Prostate gland (tissue), 2 donors: ENCODE measurements at regions not wholly inside any gene's neighbourhood (a gene's known extent, or its start where the extent isn't known, plus 50 kb on each side); places are given as distances from the start of the nearest gene placed in this dataset.

Experiments
- DNase-seq: peaks from one replicate; pipeline ENCODE4 v3.0.0-alpha.2; 2019; ENCODE audit warnings: low spot score
- H3K27ac ChIP-seq, 2 donors: fragments of 200-600 bp; sonication (generic); 2 replicates each; pipeline ENCODE4 v1.5.1; 2017 to 2019
- H3K27me3 ChIP-seq: fragments of 200-600 bp; sonication (generic); replicated peaks from 2 replicates; pipeline ENCODE4 v1.5.1; 2019; ENCODE audit not compliant: insufficient read depth
- H3K36me3 ChIP-seq, 2 donors: fragments of 200-600 bp; sonication (generic); 1 replicate in 1 of 2; 2 replicates in 1 of 2; pipeline versions ENCODE4 v1.5.1 to v1.8.1; 2017 to 2019
- H3K4me1 ChIP-seq: fragments of 200-600 bp; sonication (generic); replicated peaks from 2 replicates; pipeline ENCODE4 v1.5.1; 2019
- H3K4me3 ChIP-seq, 2 donors: fragments of 200-600 bp; sonication (generic); 2 replicates each; pipeline ENCODE4 v1.5.1; 2017 to 2019
- H3K9me3 ChIP-seq: fragments of 200-600 bp; sonication (generic); 2 replicates; pipeline ENCODE4 v1.5.1; 2017
- CTCF ChIP-seq, 4 experiments: fragments of 200-600 bp in 2 of 4; fragments of 450-650 bp in 2 of 4; sonication (generic) in 2 of 4; IDR thresholded peaks; 1 replicate in 3 of 4; 2 replicates in 1 of 4; pipeline ENCODE4 v1.5.1; 2016 to 2019; ENCODE audit warnings: antibody characterized with exemption in 4 of 4, mild to moderate bottlenecking in 2 of 4, moderate library complexity in 2 of 4
- POLR2A ChIP-seq: fragments of 450-650 bp; IDR thresholded peaks from one replicate; pipeline ENCODE4 v1.6.1; 2016; ENCODE audit warnings: antibody characterized with exemption, mild to moderate bottlenecking
- POLR2AphosphoS5 ChIP-seq: sonication (generic); formaldehyde crosslinking; IDR thresholded peaks from one replicate; pipeline ENCODE4 v1.6.1; 2017; ENCODE audit warnings: antibody characterized with exemption
- WGBS: methylation state at CpG from one replicate; pipeline ENCODE4 v1.1.5; 2018; 5-methylcytosine and 5-hydroxymethylcytosine counted together
- intact Hi-C: fragments of 100-400 bp; cut with DNase I; formaldehyde crosslinking; loops from one replicate; pipeline ENCODE4 v1.14.2; 2022

- Histone ChIP-seq H3K9me3 (no peaks in the 10 kb centered on the region), H3K4me1 (no peaks in the 10 kb centered on the region), H3K36me3 (no peaks in the 10 kb centered on the region), H3K4me3 (no peak overlapping the region), H3K27ac (no peak overlapping the region), H3K27me3 (no peaks in the 10 kb centered on the region)
- intact Hi-C loops, result no loop called here
- no peak for DNase-seq
- WGBS, result 68% methylated on average over 9 of the region's 9 CpGs
- no peak for TF ChIP-seq CTCF (IDR thresholded peaks at IDR 0.05)
- TF ChIP-seq POLR2A, result no peak
- no peak for TF ChIP-seq POLR2AphosphoS5
These were observed 86.0 kb downstream of the AIPL1 start for GRCh38 chr17:6348891-6349290.

- H3K4me3 ChIP-seq, result no peak overlapping the region
- intact Hi-C loops, result no loop called here
- H3K4me1 ChIP-seq, result no peaks in the 10 kb centered on the region
- TF ChIP-seq POLR2AphosphoS5 (no peak), CTCF (IDR thresholded peaks at IDR 0.05) (no peak), POLR2A (no peak)
- H3K36me3 ChIP-seq, result no peaks in the 10 kb centered on the region
- no peak overlapping the region for H3K27ac ChIP-seq
- WGBS, result 79% methylated on average over 4 of the region's 4 CpGs
- H3K27me3 ChIP-seq, result no peaks in the 10 kb centered on the region
- no peak for DNase-seq
- H3K9me3 ChIP-seq, result no peaks in the 10 kb centered on the region
These were observed 87.1 kb downstream of the AIPL1 start for GRCh38 chr17:6347776-6348175.

GRCh38 chr17:6346986-6347385 lies 87.9 kb downstream of the AIPL1 start:
- intact Hi-C loops, result no loop called here
- Histone ChIP-seq H3K36me3 (no peaks in the 10 kb centered on the region), H3K27me3 (no peaks in the 10 kb centered on the region), H3K4me3 (no peak overlapping the region), H3K4me1 (no peaks in the 10 kb centered on the region), H3K27ac (no peak overlapping the region), H3K9me3 (no peaks in the 10 kb centered on the region)
- WGBS, result 100% methylated on average over 2 of the region's 2 CpGs
- DNase-seq, result no peak
- TF ChIP-seq POLR2A (no peak), CTCF (IDR thresholded peaks at IDR 0.05) (no peak), POLR2AphosphoS5 (no peak)

- WGBS, result 49% methylated on average over 6 of the region's 6 CpGs
- no peaks in the 10 kb centered on the region for H3K9me3 ChIP-seq
- TF ChIP-seq CTCF (IDR thresholded peaks at IDR 0.05) (no peak), POLR2AphosphoS5 (no peak), POLR2A (no peak)
- no peaks in the 10 kb centered on the region for H3K27me3 ChIP-seq
- no peak for DNase-seq
- no peak overlapping the region for H3K4me3 ChIP-seq
- intact Hi-C loops, result no loop called here
- no peaks in the 10 kb centered on the region for H3K36me3 ChIP-seq
- no peak overlapping the region for H3K27ac ChIP-seq
- H3K4me1 ChIP-seq, result no peaks in the 10 kb centered on the region
These were observed 88.7 kb downstream of the AIPL1 start for GRCh38 chr17:6346156-6346786.

- Histone ChIP-seq H3K27me3 (no peaks in the 10 kb centered on the region), H3K36me3 (no peaks in the 10 kb centered on the region), H3K4me1 (no peaks in the 10 kb centered on the region), H3K27ac (no peak overlapping the region), H3K4me3 (no peak overlapping the region), H3K9me3 (no peaks in the 10 kb centered on the region)
- WGBS, result 81% methylated on average over 3 of the region's 3 CpGs
- no peak for TF ChIP-seq POLR2AphosphoS5
- no peak for DNase-seq
- intact Hi-C loops, result no loop called here
These were observed 91.2 kb downstream of the AIPL1 start for GRCh38 chr17:6343736-6344135.
